Endodermal cell (in vitro differentiated cells): ENCODE measurements at regions not wholly inside any gene's neighbourhood (a gene's known extent, or its start where the extent isn't known, plus 50 kb on each side); places are given as distances from the start of the nearest gene placed in this dataset.

ENCODE experiments used
- DNase-seq: peaks from one replicate; pipeline ENCODE4 v3.0.0-alpha.2; 2017
- H3K27ac ChIP-seq: 2 replicates; pipeline ENCODE4 v1.5.1; 2013; ENCODE audit warnings: mild to moderate bottlenecking, low read depth, low read length, moderate library complexity
- H3K27me3 ChIP-seq: 2 replicates; pipeline ENCODE4 v1.6.1; 2013; ENCODE audit warnings: mild to moderate bottlenecking, low read length, moderate library complexity; ENCODE audit not compliant: insufficient read depth, control insufficient read depth, poor library complexity, severe bottlenecking
- H3K36me3 ChIP-seq: 2 replicates; pipeline ENCODE4 v1.7.0; 2013; ENCODE audit warnings: mild to moderate bottlenecking, low read length, moderate library complexity; ENCODE audit not compliant: control insufficient read depth, insufficient read depth
- H3K4me1 ChIP-seq: one replicate; pipeline ENCODE4 v1.7.0; 2013; ENCODE audit warnings: low read length; ENCODE audit not compliant: control insufficient read depth, insufficient read depth
- H3K4me3 ChIP-seq: 2 replicates; pipeline ENCODE4 v1.5.1; 2013; ENCODE audit warnings: mild to moderate bottlenecking, low read length, moderate library complexity
- H3K9ac ChIP-seq: 2 replicates; pipeline ENCODE4 v1.6.1; 2013; ENCODE audit warnings: mild to moderate bottlenecking, low read length, moderate library complexity; ENCODE audit not compliant: poor library complexity, severe bottlenecking; ENCODE audit errors: extremely low read depth
- H3K9me3 ChIP-seq: 2 replicates; pipeline ENCODE4 v1.6.1; 2013; ENCODE audit warnings: mild to moderate bottlenecking, low read length, moderate library complexity; ENCODE audit not compliant: control insufficient read depth
- H3K27ac Mint-ChIP-seq: 2 replicates; pipeline ENCODE4 v1.8.0; 2020; ENCODE audit warnings: mixed read lengths
- H3K27me3 Mint-ChIP-seq: 2 replicates; pipeline ENCODE4 v1.8.0; 2021; ENCODE audit warnings: mild to moderate bottlenecking, mixed read lengths; ENCODE audit not compliant: insufficient read depth
- H3K36me3 Mint-ChIP-seq: 2 replicates; pipeline ENCODE4 v1.8.0; 2020; ENCODE audit warnings: low read depth, mixed read lengths
- H3K4me1 Mint-ChIP-seq: 2 replicates; pipeline ENCODE4 v1.8.0; 2020; ENCODE audit warnings: mixed read lengths
- H3K4me3 Mint-ChIP-seq: 2 replicates; pipeline ENCODE4 v1.8.0; 2020; ENCODE audit warnings: mild to moderate bottlenecking, moderate library complexity, mixed read lengths
- H3K9me3 Mint-ChIP-seq: 2 replicates; pipeline ENCODE4 v1.8.0; 2020; ENCODE audit warnings: mild to moderate bottlenecking, mixed read lengths
- CTCF ChIP-seq: fragments of 200-600 bp; sonication (generic); conservative IDR thresholded peaks from 2 replicates; pipeline ENCODE4 v1.5.0; 2021; ENCODE audit warnings: antibody characterized with exemption, mild to moderate bottlenecking
- WGBS, 2 experiments: methylation state at CpG; one replicate each; pipeline versions ENCODE4 v1.1.5 to v1.1.7; 2013; ENCODE audit warnings: missing lambda C conversion rate in 2 of 2, mixed read lengths in 1 of 2; ENCODE audit not compliant: insufficient coverage in 1 of 2, insufficient read length in 1 of 2; 5-methylcytosine and 5-hydroxymethylcytosine counted together

GRCh38 chr5:89279391-89280036, 396.5 kb upstream of the MEF2C start:
- H3K4me3 ChIP-seq = peak overlapping the region; percentile 4
- H3K4me1 Mint-ChIP-seq = peaks cover 47% of the 10 kb centered on the region
- WGBS, 2 experiments = 97 to 100% methylated on average over 1 to 5 of the region's 5 CpGs
- no peak overlapping the region for H3K27ac Mint-ChIP-seq
- DNase-seq = no peak
- peaks cover 4% of the 10 kb centered on the region for H3K4me1 ChIP-seq
- no peaks in the 10 kb centered on the region for H3K9me3 Mint-ChIP-seq
- H3K36me3 ChIP-seq = no peaks in the 10 kb centered on the region
- no peak overlapping the region for H3K27ac ChIP-seq
- no peak overlapping the region for H3K4me3 Mint-ChIP-seq
- TF ChIP-seq CTCF = no peak
- no peaks in the 10 kb centered on the region for H3K36me3 Mint-ChIP-seq
- H3K27me3 Mint-ChIP-seq = peaks cover 55% of the 10 kb centered on the region
- H3K27me3 ChIP-seq = peaks cover 51% of the 10 kb centered on the region
- no peak overlapping the region for H3K9ac ChIP-seq
- H3K9me3 ChIP-seq = no peaks in the 10 kb centered on the region

- Histone ChIP-seq H3K9me3 (no peaks in the 10 kb centered on the region), H3K4me1 (no peaks in the 10 kb centered on the region), H3K9ac (no peak overlapping the region), H3K27ac (no peak overlapping the region), H3K27me3 (peaks cover 68% of the 10 kb centered on the region), H3K36me3 (no peaks in the 10 kb centered on the region), H3K4me3 (no peak overlapping the region)
- no peak for DNase-seq
- no peak for TF ChIP-seq CTCF
- H3K4me1 Mint-ChIP-seq = peaks cover 34% of the 10 kb centered on the region
- H3K9me3 Mint-ChIP-seq = no peaks in the 10 kb centered on the region
- H3K4me3 Mint-ChIP-seq = no peak overlapping the region
- no peak overlapping the region for H3K27ac Mint-ChIP-seq
- peaks cover 56% of the 10 kb centered on the region for H3K27me3 Mint-ChIP-seq
- 80 to 93% methylated on average over 1 to 4 of the region's 4 CpGs for WGBS, 2 experiments
- no peaks in the 10 kb centered on the region for H3K36me3 Mint-ChIP-seq
These were observed 394.8 kb upstream of the MEF2C start for GRCh38 chr5:89277816-89278215.

DNA sequence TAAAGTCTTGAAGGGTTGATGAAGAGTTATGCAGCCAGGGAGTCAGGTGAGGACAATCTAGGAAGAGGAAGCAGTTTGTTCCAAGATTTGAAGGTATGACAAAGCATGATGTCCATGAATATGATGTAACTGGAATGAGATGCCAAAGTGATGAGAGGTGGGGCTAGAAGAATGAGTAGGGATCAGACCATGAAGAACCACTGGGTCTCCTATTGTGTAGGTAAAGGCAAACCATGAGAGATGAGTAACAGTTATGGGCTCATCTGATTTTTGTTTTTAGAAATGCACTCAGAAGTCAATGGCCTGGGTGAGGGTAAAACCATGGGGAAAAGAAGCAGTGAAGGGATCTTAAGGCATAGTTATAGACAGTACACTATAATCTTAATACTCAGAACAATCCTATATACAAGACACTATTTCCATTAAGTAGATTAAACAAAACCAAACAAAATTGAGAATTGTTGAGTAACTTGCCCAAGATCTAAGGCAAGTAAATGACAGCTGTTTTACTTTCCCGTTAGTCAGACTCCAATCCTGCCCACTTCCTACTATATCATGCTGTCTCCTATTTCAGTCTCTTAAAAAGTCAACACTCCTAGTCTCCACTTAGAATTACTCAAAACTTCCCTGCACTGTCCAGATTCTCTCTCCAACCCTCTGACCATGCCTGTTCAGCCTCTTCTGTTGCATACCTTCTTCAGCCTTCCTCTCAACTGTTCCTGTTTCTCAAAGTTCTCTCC, 393.8 kb upstream of the MEF2C start:
- no peak overlapping the region for H3K4me3 ChIP-seq
- Mint-ChIP-seq H3K27me3 (peaks cover 61% of the 10 kb centered on the region), H3K36me3 (no peaks in the 10 kb centered on the region), H3K9me3 (no peaks in the 10 kb centered on the region), H3K4me3 (no peak overlapping the region), H3K4me1 (peaks cover 24% of the 10 kb centered on the region), H3K27ac (no peak overlapping the region)
- no peak overlapping the region for H3K27ac ChIP-seq
- no peaks in the 10 kb centered on the region for H3K9me3 ChIP-seq
- H3K4me1 ChIP-seq = no peaks in the 10 kb centered on the region
- no peak overlapping the region for H3K9ac ChIP-seq
- 89 to 100% methylated on average over 1 of the region's 1 CpG for WGBS, 2 experiments
- H3K36me3 ChIP-seq = no peaks in the 10 kb centered on the region
- no peak for TF ChIP-seq CTCF
- DNase-seq = no peak
- peaks cover 78% of the 10 kb centered on the region for H3K27me3 ChIP-seq
